Left lung (tissue), 4 donors: ENCODE measurements at regions not wholly inside any gene's neighbourhood (a gene's known extent, or its start where the extent isn't known, plus 50 kb on each side); places are given as distances from the start of the nearest gene placed in this dataset.
"Not testable (repeated sequence)": the region's sequence is repeated elsewhere in the genome, so short reads cannot be mapped to it uniquely, and the experiment has no call there.

Experiments
- ATAC-seq: fragments of 200-7000 bp; cut with Tn5 transposase; one replicate; pipeline ENCODE4 v1.9.1; 2020; ENCODE audit warnings: moderate library complexity
- DNase-seq, 4 donors: peaks; one replicate each; pipeline ENCODE4 v3.0.0-alpha.2; 2013 to 2020
- H3K27ac ChIP-seq, 2 donors: fragments of 200-600 bp; sonication (generic) in 1 of 2; one replicate each; pipeline versions ENCODE4 v1.5.0 to v1.8.0; 2020 to 2021
- H3K27me3 ChIP-seq, 2 donors: fragments of 200-600 bp; sonication (generic) in 1 of 2; one replicate each; pipeline versions ENCODE4 v1.5.0 to v1.8.0; 2020 to 2021
- H3K36me3 ChIP-seq, 2 donors: fragments of 200-600 bp; sonication (generic) in 1 of 2; one replicate each; pipeline versions ENCODE4 v1.5.0 to v1.8.0; 2020 to 2021
- H3K4me1 ChIP-seq, 2 donors: fragments of 200-600 bp; one replicate each; pipeline ENCODE4 v1.8.0; 2021
- H3K4me3 ChIP-seq, 2 donors: fragments of 200-600 bp; sonication (generic) in 1 of 2; one replicate each; pipeline versions ENCODE4 v1.5.0 to v1.8.0; 2020 to 2021; ENCODE audit warnings: mild to moderate bottlenecking in 1 of 2
- H3K9me3 ChIP-seq, 2 donors: fragments of 200-600 bp; sonication (generic) in 1 of 2; one replicate each; pipeline versions ENCODE4 v1.5.0 to v1.8.0; 2020 to 2021
- intact Hi-C, 2 donors: fragments of 100-400 bp; cut with DNase I; formaldehyde crosslinking; loops; one replicate each; pipeline versions ENCODE4 v1.11.2 to v1.14.2; 2022
- TF ChIP-seq, protein P1 (sequence below), 2 donors: fragments of 200-600 bp; sonication (generic) in 1 of 2; IDR thresholded peaks; one replicate each; pipeline versions ENCODE4 v1.5.0 to v1.8.0; 2021; ENCODE audit warnings: antibody characterized with exemption in 2 of 2
- donor health status: DM: no; HTN: yes; CAD: no.
- donor health status: DM: no; HTN: no; CAD: no.

DNA sequence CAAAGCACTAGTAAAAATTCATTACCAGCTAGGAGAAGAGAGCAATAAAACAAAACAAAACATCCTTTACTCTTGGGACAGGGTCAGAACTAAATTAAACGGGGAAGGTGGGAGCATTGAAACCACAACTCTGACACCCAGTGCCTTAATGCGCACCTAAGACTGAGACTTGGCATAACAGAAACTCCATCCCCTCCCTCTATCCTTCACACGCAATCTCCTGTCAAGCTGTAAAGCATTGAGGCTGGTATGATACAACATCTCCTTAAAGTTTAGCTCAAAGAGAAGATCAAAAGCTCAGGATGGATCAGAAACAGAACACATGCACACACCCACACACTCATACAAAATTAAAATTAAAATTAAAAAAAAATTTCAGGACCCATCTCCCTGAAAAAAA is 951.3 kb downstream of the STIM2 start:
- no peak overlapping the region for H3K4me3 ChIP-seq
- ATAC-seq = no peak
- no peaks in the 10 kb centered on the region for H3K27me3 ChIP-seq
- peaks cover 0 to 1% of the 10 kb centered on the region in 2 donors for H3K9me3 ChIP-seq
- intact Hi-C loops = no loop called here
- H3K4me1 ChIP-seq = no peaks in the 10 kb centered on the region
- DNase-seq = no peak
- no peak overlapping the region for H3K27ac ChIP-seq
- no peaks in the 10 kb centered on the region for H3K36me3 ChIP-seq
- TF ChIP-seq, protein P1, sequence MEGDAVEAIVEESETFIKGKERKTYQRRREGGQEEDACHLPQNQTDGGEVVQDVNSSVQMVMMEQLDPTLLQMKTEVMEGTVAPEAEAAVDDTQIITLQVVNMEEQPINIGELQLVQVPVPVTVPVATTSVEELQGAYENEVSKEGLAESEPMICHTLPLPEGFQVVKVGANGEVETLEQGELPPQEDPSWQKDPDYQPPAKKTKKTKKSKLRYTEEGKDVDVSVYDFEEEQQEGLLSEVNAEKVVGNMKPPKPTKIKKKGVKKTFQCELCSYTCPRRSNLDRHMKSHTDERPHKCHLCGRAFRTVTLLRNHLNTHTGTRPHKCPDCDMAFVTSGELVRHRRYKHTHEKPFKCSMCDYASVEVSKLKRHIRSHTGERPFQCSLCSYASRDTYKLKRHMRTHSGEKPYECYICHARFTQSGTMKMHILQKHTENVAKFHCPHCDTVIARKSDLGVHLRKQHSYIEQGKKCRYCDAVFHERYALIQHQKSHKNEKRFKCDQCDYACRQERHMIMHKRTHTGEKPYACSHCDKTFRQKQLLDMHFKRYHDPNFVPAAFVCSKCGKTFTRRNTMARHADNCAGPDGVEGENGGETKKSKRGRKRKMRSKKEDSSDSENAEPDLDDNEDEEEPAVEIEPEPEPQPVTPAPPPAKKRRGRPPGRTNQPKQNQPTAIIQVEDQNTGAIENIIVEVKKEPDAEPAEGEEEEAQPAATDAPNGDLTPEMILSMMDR (IDR thresholded peaks at IDR 0.05) = no peak

DNA sequence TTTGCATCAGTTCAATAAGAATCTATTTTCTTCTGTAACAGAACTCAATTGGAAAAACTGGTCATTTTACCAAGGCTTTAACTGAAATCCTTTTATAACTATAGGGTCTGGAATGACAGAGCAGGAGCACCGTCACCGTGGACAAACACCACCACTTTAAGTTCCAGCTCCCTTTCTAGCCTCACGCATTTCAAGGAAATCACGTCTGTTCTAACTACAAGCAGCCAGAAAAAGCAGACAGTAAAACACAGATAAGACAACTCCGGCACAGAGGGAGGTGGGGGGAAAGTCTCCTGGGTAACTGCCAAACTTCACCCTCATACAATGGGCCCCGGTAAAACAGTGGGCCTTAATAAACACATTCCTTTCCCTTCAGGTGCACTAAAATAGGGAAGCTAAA is 952.6 kb downstream of the STIM2 start:
- intact Hi-C loops = not testable (repeated sequence)

DNA sequence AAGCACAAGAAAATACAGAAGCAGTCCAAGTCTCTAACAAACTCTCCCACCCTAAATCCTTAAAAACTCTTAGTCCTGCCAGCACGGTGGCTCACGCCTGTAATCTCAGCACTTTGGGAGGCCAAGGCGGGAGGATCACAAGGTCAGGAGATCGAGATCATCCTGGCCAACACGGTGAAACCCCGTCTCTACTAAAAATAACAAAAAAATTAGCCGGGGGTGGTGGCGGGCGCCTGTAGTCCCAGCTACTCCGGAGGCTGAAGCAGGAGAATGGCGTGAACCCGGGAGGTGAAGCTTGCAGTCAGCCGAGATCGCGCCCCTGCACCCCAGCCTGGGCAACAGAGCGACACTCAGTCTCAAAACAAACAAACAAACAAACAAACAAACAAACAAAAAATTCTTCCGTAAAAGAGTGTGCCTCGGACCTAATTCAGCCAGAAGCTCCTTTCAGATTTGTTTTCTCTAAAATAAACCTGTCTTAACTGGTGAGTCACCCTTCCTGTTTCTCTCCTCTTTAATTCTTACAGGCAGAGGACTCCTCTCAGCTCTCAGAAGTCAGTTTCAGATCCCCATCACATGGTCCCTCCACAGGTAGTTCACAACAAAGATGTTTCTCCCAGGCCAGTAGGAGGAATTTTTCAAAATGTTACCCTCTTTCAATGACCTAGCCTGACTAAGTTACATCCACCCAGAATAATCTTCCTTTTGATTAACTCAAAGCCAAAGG is 953.2 kb downstream of the STIM2 start:
- not testable (repeated sequence) for H3K27ac ChIP-seq, DNase-seq

More for the DNA sequence above, 952.6 kb downstream of the STIM2 start:
- H3K4me3 ChIP-seq, H3K27me3 ChIP-seq, H3K9me3 ChIP-seq, H3K36me3 ChIP-seq, ATAC-seq, H3K27ac ChIP-seq, H3K4me1 ChIP-seq: not testable (repeated sequence)
- peak in 1 of 4 donors; percentile 3 for DNase-seq

DNA sequence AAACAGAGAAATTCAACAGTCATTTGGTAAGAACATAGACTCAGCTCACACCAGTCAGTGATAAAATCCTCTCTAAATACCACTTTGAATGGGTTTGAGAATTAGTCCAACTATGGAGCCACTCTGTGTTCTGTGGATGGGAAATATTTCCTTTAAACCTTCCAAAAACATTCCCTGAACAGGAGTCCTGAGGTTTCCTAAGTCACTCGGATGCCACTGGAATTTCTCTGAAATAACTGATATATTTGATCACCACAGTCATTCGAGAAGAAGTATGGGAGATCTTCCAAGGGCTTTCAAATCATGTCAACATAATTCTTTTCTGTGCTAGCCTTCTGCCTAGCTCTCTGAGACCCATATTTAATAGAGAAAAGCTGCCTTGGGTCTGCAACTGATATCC is 958.6 kb downstream of the STIM2 start:
- no peak for ATAC-seq
- H3K27ac ChIP-seq = no peak overlapping the region
- TF ChIP-seq, protein P1 (IDR thresholded peaks at IDR 0.05) = no peak

More for the DNA sequence above, 953.2 kb downstream of the STIM2 start:
- H3K4me1 ChIP-seq, H3K36me3 ChIP-seq, H3K4me3 ChIP-seq, intact Hi-C loops, ATAC-seq, H3K27me3 ChIP-seq, H3K9me3 ChIP-seq: not testable (repeated sequence)

DNA sequence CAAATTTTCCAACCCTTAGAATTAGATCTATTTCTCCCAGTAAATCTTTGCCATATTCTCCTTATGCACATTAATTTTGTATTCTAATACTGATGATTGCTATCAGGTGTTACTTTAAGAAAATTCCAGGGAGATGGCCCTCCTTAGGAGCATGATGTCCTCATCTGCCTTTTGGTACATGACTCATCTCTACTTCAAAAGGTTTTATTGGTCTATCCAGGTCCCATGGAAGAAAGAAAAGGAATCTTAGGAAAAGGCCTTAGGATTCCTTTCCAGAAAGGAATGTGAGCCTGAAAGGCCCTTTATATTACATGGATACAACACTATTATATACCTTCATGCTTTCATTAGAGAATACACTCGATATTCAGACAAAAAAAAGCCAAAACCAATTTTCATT is 968.2 kb downstream of the STIM2 start:
- ATAC-seq (no peak), DNase-seq (no peak)
- Histone ChIP-seq H3K9me3 (no peaks in the 10 kb centered on the region), H3K4me3 (no peak overlapping the region), H3K36me3 (no peaks in the 10 kb centered on the region), H3K4me1 (no peaks in the 10 kb centered on the region), H3K27ac (no peak overlapping the region), H3K27me3 (no peaks in the 10 kb centered on the region)
- TF ChIP-seq, protein P1 (IDR thresholded peaks at IDR 0.05) = no peak
- intact Hi-C loops = no loop called here

More for the DNA sequence above, 958.6 kb downstream of the STIM2 start:
- Histone ChIP-seq H3K9me3 (peaks cover 0 to 3% of the 10 kb centered on the region in 2 donors), H3K27me3 (no peaks in the 10 kb centered on the region), H3K4me3 (no peak overlapping the region), H3K36me3 (no peaks in the 10 kb centered on the region), H3K4me1 (no peaks in the 10 kb centered on the region)
- DNase-seq = no peak
- intact Hi-C loops = no loop called here

DNA sequence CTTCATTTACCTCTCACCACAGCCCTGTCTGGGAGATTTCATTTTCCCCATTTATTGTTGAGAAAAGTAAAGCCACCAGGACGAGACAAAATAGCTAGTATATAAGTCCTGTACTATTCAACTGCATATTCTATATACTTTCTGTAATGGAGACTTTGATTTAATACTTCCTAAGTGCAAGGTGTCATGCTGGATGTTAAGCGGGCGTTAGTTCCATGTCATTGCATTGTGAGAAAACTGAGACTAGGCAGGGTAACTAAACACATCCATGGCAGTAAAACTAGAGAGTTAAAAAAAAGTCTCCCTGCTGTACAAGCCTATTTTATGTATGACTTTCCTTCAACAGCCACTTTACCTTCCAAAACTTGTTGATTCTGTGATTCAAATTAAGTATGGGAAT is 969.6 kb downstream of the STIM2 start:
- Histone ChIP-seq H3K4me1 (no peaks in the 10 kb centered on the region), H3K27me3 (no peaks in the 10 kb centered on the region), H3K27ac (no peak overlapping the region), H3K9me3 (peaks cover 0 to 5% of the 10 kb centered on the region in 2 donors), H3K36me3 (no peaks in the 10 kb centered on the region), H3K4me3 (no peak overlapping the region)
- TF ChIP-seq, protein P1 (IDR thresholded peaks at IDR 0.05) = no peak
- intact Hi-C loops = no loop called here
- no peak for ATAC-seq
- DNase-seq = no peak
